ENCODE measurements at regions not wholly inside any gene's neighbourhood (a gene's known extent, or its start where the extent isn't known, plus 50 kb on each side); places are given as distances from the start of the nearest gene placed in this dataset.

DNA sequence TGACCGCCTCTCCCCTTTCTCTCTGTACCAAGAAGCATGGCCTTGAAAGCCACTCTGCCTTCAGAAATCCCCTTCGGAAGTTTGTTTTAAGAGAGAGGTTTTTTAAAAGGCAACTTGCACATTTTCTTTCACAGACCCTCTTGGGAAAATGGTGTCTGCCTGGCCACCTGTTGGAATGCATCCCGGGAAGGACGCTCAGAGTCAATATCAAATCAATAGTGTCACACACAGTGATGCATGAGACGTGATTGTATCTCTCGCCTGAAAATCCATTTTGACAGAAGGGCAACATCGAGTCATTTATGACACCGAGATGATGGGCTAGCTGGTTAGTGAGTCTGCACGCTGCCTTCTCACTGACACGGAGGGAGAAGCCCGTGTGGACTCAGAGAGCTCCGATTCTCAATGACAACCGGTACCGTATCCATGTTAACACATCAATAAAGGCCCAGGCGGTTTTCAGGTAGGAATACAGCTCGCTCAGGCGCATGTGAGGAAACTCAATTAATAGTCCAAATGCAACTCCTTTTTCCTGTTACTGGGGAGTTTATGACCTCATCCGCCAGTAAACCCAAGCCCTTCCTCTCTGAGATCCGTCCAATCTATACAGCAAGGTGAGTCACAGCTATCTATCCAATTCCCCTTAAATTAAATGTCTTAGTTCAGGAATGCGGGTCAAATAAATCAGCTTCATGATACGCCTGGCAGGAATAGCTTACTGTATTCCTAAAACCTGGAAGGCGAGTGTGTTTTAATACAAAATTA lies 621.5 kb upstream of the MKI67 start:
- DNase-seq (ENCODE audit: low read depth) = no peak

DNA sequence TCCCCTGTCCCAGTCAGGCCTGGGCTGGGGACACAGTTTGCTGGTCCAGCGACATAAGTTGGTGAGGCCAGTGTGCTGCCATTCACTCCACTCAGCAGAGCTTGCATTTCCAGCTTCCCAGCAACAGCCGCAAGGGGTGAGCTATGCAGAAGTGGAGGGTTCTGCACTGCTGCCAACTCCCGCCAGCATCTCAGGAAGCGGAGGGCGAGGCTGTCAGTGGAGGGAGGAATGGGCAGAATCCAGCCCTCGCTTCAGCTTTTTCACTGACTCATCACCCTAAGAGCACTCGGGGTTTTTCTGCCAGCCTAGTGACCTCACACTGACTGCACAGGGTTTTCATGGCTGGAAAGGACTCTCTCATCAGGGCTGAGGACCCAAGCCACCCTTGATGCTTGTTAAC lies 625.1 kb upstream of the MKI67 start:
- peak; percentile 73 for DNase-seq (ENCODE audit: low read depth)

DNA sequence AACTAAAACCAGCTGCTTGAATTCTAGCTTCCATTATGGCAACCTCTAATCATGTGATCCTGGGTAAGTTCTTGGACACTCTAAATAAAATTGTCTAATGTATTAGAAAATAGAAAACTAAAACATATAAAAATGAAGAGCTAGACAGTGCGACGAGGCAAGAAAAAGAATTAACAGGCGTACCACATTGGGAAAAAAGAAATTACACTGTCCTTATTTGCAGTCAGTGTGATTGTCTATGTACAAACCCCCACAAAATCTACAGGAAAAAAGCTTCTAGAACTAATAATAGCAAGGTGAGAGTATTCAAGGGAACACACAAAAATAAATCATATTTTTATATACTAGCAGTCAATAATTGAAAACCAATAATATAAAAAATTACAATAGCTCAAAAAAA lies 625.6 kb upstream of the MKI67 start:
- no peak for DNase-seq (ENCODE audit: low read depth)

DNA sequence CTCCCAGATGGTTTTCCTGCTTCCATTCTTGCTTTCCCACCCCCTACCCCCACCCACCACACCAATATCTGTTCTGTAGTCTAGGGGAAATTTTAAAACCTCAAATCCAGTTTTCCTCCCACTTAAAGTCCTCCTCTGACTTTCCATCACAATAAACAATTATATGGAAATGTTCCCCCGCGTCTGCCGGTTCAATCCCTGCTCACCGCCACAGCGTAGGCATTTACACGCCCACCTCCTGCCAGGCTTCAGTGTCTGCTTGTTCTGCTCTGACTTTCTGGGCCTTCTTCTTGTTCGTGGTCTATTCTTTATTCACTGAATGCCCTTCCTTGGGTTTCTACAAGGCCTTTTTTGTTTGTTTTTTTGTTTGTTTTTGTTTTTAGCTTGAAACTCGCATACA lies 633.0 kb upstream of the MKI67 start:
- no peak for DNase-seq (ENCODE audit: low read depth)

DNA sequence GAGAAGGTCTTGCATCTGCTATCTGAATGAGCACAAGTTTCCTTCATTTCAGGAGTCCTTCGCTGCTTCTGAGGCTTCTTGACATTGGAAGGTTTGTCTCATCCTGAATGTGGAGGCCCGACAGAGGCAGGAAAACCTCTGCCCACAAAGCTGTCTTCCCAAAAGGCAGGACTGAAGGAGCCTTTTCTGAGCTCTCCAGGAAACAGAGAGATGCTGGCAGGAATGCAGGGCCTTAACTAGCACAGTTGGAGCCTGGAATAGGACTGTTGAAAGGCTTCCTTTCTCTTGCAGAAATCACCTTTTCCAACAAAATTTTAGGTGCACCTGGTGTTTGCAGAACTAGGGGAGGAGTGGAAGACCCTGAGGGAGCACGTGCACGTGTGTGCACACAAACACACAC lies 637.4 kb upstream of the MKI67 start:
- no peak for DNase-seq (ENCODE audit: low read depth)

DNA sequence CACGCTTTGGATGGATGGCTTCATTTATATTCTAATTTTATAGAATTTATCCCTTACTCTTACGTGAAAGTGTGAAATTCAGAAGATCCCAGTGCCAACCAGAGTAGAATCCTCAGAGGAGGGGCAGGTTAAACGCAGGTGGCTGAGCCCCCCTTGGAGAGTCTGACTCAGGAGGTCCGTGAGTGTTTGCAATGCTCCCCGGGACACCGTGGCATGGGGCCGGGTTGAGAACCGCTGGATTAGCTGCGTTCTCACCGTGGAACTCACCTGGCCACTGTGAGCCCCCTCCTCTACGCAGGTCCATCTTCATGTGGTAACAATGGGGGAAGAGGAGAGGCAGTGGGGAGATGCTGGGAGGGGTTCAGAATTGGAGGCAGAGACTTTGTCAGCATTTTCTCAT lies 638.0 kb upstream of the MKI67 start:
- DNase-seq (ENCODE audit: low read depth) = no peak

DNA sequence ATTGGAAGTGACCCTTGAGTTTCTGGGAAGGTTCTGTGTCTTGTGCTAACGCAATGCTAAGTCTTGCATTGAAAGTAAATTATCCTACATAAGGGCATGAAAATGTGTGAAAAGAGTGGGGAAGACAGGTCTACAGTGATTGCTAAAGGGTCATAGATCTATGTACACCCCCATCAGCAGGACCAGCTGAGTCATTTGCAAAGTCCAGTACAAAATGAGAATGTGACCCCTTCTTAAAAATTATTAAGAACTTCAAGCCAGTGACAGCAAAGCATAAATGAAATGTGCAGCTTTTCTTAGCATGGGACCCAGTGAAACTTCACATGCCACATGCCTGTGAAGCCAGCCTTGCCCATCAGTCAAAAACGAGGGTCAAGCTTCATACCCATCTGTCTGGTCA lies 640.7 kb upstream of the MKI67 start:
- DNase-seq (ENCODE audit: low read depth) = no peak

DNA sequence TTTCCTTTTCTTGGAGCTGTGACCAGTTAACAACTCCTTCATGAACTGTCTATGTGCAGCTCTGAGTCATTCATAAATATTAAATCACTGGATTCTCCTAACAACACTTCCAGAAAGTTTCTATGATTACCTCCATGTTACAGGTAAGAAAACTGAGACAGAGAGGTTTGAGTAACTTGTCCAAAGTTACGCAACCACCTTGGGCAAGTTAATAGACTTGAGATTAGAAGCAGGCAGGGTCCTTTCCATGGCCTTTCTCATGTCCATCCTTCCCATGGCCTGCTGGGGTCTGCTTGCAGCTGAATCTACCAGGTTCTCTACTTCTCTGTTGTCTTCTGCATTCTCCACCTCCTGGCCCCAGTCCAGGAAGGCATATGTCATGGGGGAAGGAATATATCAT lies 648.8 kb upstream of the MKI67 start:
- no peak for DNase-seq (ENCODE audit: low read depth)

DNA sequence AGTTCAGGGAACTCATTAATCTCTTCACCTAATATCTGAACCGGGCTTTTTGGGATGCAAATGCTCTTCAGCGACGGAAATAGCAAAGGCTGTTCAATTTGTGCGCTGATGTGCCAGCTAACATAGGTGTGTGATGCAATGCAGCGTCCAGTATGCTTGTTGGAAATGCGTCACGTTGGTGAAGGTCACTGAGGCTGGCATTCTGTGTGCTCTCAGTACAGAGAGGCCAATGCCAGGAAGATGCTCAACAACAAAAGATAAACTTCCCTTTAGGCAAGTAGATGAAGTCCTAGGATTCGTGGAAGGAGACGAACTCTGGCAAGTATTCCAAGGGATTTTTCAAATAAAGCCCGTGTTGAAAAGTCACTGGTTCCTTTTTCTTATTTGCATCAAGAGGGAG lies 649.5 kb upstream of the MKI67 start:
- DNase-seq (ENCODE audit: low read depth) = no peak

DNA sequence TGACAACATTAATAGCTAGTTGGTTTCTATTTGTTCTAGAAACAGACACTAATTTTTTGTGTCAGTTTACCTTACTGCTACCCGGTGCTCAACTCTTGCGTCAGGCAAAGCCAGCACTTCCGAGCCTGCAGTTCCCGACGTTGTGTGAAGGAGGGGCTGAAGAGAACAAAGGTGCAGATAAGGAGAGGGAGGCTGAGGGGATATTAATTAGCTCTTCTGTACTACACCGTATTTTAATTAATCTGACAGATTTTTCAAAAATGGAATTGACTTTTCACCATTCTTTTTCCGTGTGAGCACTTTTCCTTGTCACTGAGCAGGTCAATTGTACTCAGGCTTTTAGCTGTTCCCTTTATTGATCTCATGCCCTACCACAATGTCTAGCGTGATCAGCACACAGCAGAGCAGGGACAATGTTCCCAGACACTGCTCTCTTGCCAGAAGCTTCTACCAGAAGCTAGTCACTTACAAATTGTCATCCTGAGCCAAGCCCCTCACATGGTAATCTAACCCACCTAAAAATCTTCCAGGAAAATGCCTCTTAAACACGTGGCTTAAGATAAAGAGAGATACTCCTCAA lies 650.5 kb upstream of the MKI67 start:
- no peak for DNase-seq (ENCODE audit: low read depth)

DNA sequence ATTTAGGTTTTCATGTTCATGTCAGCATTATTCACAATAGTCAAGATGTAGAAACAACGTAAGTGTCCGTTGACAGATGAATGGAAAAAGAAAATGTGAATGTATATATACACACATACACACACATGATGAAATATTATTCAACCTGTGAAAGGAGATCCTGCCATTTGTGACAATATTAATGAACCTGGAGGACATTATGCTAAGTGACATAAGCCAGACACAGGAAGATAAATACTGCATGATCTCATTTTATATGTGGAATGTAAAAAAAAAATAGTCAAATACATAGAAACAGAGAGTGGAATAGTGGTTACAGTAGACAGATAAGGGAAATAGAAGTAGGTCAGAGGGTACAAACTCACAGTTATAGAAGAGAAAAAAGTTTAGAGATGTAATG lies 651.1 kb upstream of the MKI67 start:
- no peak for DNase-seq (ENCODE audit: low read depth)

DNA sequence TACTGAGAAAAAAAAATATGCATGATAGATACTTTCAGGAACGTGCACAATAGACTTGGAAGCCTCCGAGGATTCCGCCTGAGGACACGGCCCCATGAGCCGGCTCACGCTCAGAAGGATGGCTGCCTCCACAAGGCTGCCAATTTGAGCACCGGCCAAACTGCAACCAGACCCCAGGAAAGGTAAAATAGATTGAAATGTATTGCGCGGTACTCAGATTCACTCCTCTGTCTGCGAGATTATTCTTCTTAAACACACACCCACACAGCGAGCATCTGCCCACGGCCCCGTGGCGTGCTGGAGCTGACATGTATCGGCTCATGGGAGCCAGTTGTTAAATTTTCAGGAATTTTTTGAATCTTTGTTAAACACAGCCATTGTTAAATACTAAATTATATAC lies 653.2 kb upstream of the MKI67 start:
- DNase-seq (ENCODE audit: low read depth) = no peak

DNA sequence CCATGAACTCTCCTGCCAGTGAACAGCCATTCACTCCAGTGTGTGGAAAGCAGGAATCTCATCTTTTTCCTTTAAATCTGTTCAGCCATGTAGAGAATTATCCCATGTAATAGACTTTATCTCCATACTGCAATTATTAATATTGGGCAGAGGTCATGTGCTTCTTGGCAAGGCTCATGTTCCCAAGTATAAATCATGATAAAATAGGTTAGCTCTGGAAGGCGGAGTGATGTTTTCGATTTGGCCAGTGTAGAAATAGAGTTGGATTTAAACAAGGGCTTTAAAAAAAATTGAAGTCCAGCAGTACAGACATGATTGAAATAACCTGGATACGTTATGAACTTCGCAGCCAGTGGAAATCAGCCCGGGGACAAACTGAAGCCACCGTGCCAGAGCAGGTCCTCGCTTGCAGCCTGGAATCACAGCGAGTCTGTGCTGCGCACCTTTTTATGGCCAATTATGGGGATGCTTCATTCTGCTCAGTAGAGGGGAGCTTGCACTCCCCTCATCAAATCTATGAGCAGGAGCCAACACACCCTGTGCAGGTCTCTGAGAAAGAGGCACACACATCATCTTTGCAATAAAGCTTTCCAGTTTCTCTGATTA lies 654.0 kb upstream of the MKI67 start:
- DNase-seq (ENCODE audit: low read depth) = no peak

DNA sequence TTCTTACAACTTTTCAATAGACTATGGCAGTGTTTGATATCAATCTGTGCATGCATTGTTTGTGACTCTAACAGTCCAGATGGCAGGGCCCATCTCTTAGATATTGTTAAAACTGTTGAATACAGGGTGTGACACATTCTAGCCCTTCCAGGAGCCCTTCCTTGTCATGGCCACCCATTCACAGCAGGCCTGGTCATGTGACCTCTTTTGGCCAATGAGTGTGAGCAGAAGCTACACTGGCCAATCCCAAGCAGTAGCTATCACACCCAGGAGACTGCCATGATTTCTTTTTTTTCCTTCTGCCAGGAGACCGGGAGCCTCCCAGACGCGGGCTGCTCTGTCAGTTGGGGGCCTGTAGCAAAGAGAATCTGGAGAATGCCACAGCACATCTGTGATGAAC lies 655.4 kb upstream of the MKI67 start:
- DNase-seq (ENCODE audit: low read depth) = no peak

DNA sequence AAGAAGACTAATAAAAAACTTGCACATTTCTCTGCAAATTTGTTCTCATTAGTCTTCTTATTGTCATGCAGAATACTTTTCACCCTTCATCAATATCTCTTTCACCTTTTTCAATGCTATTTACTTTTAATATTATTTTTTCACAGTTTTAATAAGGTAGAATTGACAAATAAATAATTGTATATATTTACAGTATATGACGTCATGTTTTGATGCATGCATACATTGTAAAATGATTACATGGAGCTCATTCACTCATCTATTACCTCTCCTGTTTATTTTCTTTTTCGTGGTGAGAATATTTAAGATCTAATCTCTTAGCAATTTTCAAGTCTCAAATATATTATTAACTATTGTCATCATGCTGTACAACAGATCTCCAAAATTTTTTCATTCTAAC lies 658.2 kb upstream of the MKI67 start:
- DNase-seq (ENCODE audit: low read depth) = no peak

DNA sequence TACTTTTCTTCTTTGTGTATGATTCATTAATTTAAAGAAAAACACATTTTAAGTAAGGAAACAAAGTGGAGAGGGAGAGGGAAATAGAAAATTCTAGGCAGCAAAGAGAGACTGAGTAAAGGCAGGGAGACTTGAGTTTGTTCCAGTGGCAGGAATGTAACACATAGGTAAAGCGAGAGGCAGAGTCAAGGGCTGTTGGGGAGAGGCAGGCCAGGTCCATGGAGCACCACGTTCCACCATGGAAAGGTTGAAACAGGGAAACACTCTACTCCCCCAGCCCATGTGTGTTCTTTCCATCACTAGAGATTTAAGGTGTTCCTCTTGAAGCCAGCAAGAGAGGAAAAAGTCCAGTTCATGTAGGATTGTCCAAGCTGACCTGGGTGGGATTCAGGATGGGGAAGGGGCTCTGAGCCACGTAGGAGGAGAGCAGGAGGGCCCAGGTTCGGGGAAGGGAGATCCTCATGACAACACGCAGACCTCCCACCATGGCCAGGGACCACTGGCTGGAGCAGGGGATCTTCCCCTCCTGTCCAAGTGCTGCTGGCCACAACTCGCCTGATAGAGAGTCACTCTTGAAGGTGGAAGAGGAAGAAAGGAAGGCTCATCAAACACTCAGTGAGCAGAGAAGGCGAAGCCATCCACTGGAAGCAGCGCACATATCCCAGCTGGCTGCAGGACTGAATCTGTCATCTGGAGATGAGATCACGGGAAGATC lies 666.4 kb upstream of the MKI67 start:
- DNase-seq (ENCODE audit: low read depth) = no peak

DNA sequence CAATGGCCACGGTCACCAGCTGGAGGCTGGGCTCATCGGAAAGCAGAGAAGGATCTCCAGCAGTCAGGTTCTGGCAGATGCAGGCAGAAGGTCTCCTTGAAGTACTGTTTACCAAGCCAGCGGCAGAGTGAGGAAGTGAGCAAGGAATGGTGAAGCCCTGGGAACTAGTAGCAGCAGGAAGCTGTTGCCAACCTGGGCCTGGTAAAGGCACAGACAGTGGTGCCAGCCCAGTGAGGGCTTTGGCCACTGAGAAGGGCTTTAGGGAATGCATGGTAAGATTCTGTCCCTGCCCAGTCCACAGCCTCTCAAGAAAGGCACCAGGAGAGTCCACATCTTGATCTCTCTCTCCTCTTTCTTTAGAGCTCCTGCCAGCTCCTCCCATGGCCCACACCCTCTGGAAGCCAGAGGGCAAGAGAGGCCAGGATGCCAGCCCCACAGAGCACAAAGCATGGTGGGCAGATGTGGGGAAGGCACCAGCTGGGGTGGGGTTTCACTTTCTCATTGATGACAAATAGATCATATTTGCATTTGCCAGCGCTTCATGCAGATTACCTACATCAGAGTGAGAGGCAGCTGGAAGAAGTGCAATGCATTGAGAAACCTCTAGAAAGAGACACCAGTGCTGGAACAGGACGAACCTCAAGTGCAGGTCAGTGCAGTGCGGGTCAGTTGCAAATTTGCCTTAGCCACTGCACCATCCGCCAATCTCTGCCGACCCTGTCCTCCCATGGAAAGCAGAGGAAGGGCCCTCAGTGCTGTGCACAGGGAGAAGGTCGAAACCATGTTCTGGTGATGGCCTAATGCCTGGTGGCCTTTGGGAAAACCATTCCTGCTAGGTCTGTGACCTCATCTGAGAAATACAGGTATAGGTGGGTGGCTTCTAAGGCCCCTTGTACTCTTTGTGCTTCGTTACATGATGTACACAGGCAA lies 667.8 kb upstream of the MKI67 start:
- DNase-seq (ENCODE audit: low read depth) = no peak

DNA sequence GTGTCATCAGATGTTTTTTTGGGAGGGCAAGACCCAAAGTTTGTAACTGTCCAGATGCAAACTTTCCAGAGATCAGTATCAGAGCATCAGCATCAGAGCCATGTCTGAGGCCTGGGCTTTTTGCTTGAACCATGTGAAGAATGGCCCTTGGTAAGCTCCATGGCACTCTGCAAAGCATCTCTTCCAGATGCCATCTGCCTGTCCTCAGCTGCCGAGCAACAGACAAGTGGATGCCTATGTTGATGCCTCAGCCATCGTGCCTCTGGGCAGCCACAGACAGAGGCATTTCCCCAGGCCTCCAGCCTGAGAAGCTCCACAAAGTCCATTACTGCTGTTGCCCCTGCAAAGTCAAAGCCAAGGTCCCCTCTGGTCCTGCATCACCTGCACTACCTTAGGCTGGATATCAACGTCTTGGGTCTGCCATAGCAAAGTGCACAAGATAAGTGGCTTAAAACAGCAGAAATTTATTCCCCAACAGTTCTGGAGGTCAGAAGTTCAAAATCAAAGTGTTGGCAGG lies 670.2 kb upstream of the MKI67 start:
- DNase-seq (ENCODE audit: low read depth) = no peak

DNA sequence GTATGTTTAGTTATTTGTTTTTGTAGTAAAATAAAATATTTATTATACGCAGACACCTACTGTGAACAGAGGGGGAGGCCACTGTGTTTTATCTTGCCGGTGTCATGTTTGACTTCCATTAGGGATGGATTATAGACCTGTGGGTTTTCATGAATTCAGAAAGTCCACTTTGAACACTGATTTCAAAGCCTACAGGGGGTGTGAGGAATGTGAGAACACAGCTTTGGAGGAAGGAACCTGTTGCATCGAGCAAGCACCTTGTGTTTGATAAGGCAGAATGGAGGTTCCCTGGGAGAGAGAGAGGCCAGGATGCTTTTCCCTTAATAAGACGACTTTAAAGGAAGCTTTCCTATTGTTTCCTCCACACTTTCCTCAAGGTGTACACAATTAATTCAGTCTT lies 665.0 kb upstream of the MGMT start:
- no peak for DNase-seq (ENCODE audit: low read depth)

DNA sequence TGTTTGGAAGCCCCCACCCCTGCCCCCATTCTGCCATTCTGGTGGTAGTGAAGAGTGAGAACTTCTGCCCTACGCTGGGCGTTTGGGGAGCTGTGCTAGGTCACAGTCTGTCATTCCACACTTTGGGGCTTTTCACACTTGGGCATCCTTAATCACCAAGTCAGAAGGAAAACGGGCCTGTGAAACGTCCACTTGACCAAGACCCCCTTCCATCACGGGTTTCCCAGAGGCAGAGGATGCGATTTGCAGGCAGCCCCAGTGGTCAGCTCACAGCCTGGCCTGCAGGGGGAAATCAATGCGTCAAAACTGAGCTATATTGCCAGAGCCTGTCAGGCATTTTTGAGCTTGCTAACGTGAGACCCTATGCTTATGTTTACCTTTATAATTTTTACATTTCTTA lies 663.3 kb upstream of the MGMT start:
- no peak for DNase-seq (ENCODE audit: low read depth)

DNA sequence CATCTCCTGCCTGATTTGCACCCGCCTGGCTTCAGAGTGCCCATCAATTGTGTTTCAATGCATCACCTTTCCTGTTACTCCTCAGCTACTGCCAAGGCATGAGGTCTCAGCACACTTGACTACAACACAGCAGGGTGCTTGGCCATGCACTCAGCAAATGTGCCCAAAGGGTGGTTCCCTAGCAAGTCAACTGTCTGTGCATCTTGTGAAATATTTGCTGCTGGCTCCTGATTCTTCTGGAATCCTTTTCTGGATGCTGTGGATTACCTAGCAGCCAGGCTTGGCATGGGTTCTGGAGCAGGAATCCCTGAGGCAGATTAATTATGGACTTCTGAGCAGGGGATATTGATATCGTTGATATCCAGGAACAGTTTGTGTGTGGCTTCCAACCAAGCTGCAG lies 662.6 kb upstream of the MGMT start:
- no peak for DNase-seq (ENCODE audit: low read depth)

DNA sequence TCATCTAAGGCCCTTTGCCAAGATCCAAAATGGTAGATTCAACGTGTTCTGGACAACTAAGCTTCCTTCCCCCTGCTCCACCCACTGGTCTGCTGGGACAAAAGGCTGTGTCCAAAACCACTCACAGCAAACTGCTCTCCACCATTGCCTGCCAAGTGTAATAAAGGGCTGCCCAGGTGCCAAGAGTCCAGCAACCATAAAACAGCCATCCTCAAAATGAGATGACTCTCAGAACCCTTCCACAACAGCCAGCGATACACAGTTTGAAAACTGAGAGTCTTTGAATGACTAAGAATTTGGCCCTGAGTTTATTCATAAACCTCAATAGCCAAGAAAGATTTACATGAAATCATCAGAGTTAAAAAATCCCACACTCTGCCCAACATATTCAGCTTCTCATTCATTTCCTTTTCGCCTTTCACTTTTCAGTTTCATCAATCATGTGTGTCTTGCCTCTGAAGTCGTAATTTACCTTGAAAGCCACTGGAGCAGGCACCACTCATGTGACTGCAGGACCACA lies 658.1 kb upstream of the MGMT start:
- DNase-seq (ENCODE audit: low read depth) = peak; percentile 89

All from stromal cell of bone marrow (primary cell).